HG03196 (cell line): ENCODE measurements at regions not wholly inside any gene's neighbourhood (a gene's known extent, or its start where the extent isn't known, plus 50 kb on each side); places are given as distances from the start of the nearest gene placed in this dataset.
"Not testable (repeated sequence)": the region's sequence is repeated elsewhere in the genome, so short reads cannot be mapped to it uniquely, and the experiment has no call there.

ENCODE experiments used
- ATAC-seq: cut with Tn5 transposase; IDR thresholded peaks from one replicate; pipeline ENCODE4 v1.9.1; 2021; ENCODE audit not compliant: unreplicated experiment

- peak; percentile 56 for ATAC-seq
Measured at GRCh38 chr2:67616749-67617148, 219.6 kb downstream of the ETAA1 start.

GRCh38 chr2:67619204-67619603 lies 222.1 kb downstream of the ETAA1 start:
- ATAC-seq, result no peak

GRCh38 chr2:67623741-67624140 lies 226.6 kb downstream of the ETAA1 start:
- ATAC-seq, result not testable (repeated sequence)

- no peak for ATAC-seq
Measured at GRCh38 chr2:67625178-67625577, 228.0 kb downstream of the ETAA1 start.

GRCh38 chr2:67625690-67626475 lies 228.8 kb downstream of the ETAA1 start:
- ATAC-seq, result no peak

GRCh38 chr2:67626656-67627055 lies 229.5 kb downstream of the ETAA1 start:
- ATAC-seq, result no peak

GRCh38 chr2:67627456-67628207 lies 230.5 kb downstream of the ETAA1 start:
- no peak for ATAC-seq

- no peak for ATAC-seq
Measured at GRCh38 chr2:67628892-67629291, 231.8 kb downstream of the ETAA1 start.

- no peak for ATAC-seq
Measured at GRCh38 chr2:67631483-67631882, 234.3 kb downstream of the ETAA1 start.

- ATAC-seq, result no peak
Measured at GRCh38 chr2:67633212-67633856, 236.2 kb downstream of the ETAA1 start.

- no peak for ATAC-seq
Measured at GRCh38 chr2:67638146-67638545, 241.0 kb downstream of the ETAA1 start.

GRCh38 chr2:67641312-67642045 lies 244.3 kb downstream of the ETAA1 start:
- no peak for ATAC-seq

- no peak for ATAC-seq
Measured at GRCh38 chr2:67642046-67642382, 244.9 kb downstream of the ETAA1 start.

GRCh38 chr2:67642961-67643360 lies 245.8 kb downstream of the ETAA1 start:
- ATAC-seq, result no peak

GRCh38 chr2:67645280-67646138 lies 248.4 kb downstream of the ETAA1 start:
- ATAC-seq, result no peak

GRCh38 chr2:67646714-67647333 lies 249.7 kb downstream of the ETAA1 start:
- no peak for ATAC-seq

GRCh38 chr2:67649331-67650261 lies 252.5 kb downstream of the ETAA1 start:
- ATAC-seq, result no peak

GRCh38 chr2:67650291-67651133 lies 253.4 kb downstream of the ETAA1 start:
- ATAC-seq, result no peak
